Thoracic aorta (tissue), 2 donors: ENCODE measurements at regions not wholly inside any gene's neighbourhood (a gene's known extent, or its start where the extent isn't known, plus 50 kb on each side); places are given as distances from the start of the nearest gene placed in this dataset.

Source experiments
- ATAC-seq: fragments of 150-250 bp; one replicate; pipeline ENCODE4 v1.8.0; 2017; ENCODE audit warnings: low read depth; ENCODE audit not compliant: insufficient number of reproducible peaks, low FRiP score
- DNase-seq: peaks from one replicate; pipeline ENCODE4 v3.0.0-alpha.2; 2020; ENCODE audit warnings: low spot score
- H3K27ac ChIP-seq, 2 donors: fragments of 200-600 bp; sonication (generic); 1 replicate in 1 of 2; 2 replicates in 1 of 2; pipeline ENCODE4 v1.5.1; 2016; ENCODE audit warnings: mild to moderate bottlenecking in 2 of 2, moderate library complexity in 2 of 2
- H3K27me3 ChIP-seq: fragments of 200-600 bp; sonication (generic); replicated peaks from 2 replicates; pipeline ENCODE4 v1.6.0; 2016; ENCODE audit warnings: mild to moderate bottlenecking; ENCODE audit not compliant: insufficient read depth
- H3K36me3 ChIP-seq: fragments of 200-600 bp; sonication (generic); one replicate; pipeline ENCODE4 v1.5.1; 2016
- H3K4me1 ChIP-seq, 2 donors: fragments of 200-600 bp; sonication (generic); 1 replicate in 1 of 2; 2 replicates in 1 of 2; pipeline versions ENCODE4 v1.5.1 to v1.6.0; 2016; ENCODE audit warnings: low read depth in 2 of 2, mild to moderate bottlenecking in 1 of 2; ENCODE audit not compliant: control insufficient read depth in 1 of 2
- H3K4me3 ChIP-seq: fragments of 200-600 bp; sonication (generic); 2 replicates; pipeline ENCODE4 v1.5.1; 2016; ENCODE audit warnings: mild to moderate bottlenecking
- H3K9me3 ChIP-seq: fragments of 200-600 bp; sonication (generic); 2 replicates; pipeline ENCODE4 v1.5.1; 2016
- TF ChIP-seq, protein P1 (sequence below): fragments of 200-600 bp; sonication (generic); IDR thresholded peaks from one replicate; pipeline ENCODE4 v1.5.1; 2019; ENCODE audit warnings: antibody characterized with exemption

DNA sequence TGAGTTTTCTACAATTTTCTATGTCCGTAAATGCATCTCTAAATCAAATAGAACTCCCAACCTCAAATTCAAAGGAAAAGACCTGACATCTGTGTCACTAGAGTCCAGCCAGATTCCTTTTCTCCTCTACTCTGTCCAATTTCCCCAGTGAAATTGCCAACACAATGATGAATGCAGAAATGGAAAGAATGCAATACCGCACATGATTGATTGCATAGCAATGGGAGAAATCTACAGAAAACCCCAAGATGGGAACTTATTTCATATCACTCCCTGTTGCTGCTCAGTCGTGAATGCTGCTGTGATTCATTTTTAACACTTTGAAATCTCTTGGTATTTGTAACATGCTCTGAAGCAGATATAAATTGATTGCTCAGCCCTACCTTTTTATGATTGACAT is 355.1 kb upstream of the TUSC1 start:
- no peaks in the 10 kb centered on the region for H3K27me3 ChIP-seq
- DNase-seq, result no peak
- no peaks in the 10 kb centered on the region for H3K9me3 ChIP-seq
- no peaks in the 10 kb centered on the region for H3K36me3 ChIP-seq
- H3K27ac ChIP-seq, result no peak overlapping the region
- TF ChIP-seq, protein P1, sequence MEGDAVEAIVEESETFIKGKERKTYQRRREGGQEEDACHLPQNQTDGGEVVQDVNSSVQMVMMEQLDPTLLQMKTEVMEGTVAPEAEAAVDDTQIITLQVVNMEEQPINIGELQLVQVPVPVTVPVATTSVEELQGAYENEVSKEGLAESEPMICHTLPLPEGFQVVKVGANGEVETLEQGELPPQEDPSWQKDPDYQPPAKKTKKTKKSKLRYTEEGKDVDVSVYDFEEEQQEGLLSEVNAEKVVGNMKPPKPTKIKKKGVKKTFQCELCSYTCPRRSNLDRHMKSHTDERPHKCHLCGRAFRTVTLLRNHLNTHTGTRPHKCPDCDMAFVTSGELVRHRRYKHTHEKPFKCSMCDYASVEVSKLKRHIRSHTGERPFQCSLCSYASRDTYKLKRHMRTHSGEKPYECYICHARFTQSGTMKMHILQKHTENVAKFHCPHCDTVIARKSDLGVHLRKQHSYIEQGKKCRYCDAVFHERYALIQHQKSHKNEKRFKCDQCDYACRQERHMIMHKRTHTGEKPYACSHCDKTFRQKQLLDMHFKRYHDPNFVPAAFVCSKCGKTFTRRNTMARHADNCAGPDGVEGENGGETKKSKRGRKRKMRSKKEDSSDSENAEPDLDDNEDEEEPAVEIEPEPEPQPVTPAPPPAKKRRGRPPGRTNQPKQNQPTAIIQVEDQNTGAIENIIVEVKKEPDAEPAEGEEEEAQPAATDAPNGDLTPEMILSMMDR, result no peak
- no peaks in the 10 kb centered on the region for H3K4me1 ChIP-seq
- H3K4me3 ChIP-seq, result no peak overlapping the region
- no peak for ATAC-seq

DNA sequence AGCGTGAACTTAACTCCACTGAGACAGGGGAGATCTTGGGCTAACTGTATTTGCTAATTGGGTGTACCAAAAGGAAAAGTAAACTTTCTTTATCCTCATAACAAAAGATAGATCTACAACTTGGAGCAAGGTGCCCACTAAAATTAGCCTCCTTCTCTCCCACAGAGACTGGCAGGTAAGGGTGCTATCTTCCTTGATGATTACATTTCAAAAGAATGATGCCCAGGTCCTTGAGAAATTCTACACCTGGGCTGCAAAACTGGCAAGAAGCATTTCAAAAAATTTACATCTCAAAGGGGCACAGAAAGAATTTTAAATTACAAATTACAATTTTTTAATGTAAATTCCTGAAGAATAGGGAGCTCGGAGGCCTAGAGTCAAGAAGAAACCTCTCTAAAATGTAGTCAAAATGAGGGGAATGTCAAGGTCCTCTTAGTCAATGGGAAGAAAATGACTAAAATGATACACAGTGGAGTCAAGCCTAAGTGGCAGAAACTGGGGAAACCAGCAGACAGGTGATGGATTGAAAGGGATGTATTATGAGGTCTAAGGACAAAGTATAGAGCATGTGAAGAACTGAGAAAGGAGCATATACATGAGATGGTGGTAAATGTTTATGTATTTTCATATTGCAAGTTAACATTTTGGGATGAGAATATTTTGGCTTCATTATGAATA is 348.3 kb upstream of the TUSC1 start:
- no peak for DNase-seq
- ATAC-seq, result no peak
- TF ChIP-seq, protein P1, result no peak
- H3K9me3 ChIP-seq, result no peaks in the 10 kb centered on the region
- H3K4me1 ChIP-seq, result no peaks in the 10 kb centered on the region
- no peak overlapping the region for H3K27ac ChIP-seq
- H3K36me3 ChIP-seq, result no peaks in the 10 kb centered on the region
- no peaks in the 10 kb centered on the region for H3K27me3 ChIP-seq
- H3K4me3 ChIP-seq, result no peak overlapping the region

DNA sequence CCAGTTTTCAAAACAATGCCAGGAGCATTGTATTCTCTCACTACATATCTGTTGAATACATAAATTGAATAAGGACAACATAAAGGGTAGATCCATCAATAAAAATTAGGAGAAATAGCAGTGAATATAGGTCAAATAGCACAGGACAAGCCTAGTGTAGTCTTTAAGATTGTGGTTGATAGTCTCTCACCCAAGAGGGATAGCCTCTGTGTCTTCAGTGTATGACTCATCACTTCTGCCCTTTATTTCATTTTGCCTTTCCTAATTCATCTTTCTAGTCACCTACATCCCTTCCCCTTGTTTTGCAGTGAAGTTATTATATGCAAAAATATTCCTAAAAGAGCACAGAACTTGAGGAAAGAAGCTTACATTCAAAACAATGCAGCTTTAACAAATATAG is 335.0 kb upstream of the TUSC1 start:
- Histone ChIP-seq H3K4me3 (no peak overlapping the region), H3K4me1 (no peaks in the 10 kb centered on the region), H3K27me3 (no peaks in the 10 kb centered on the region), H3K36me3 (no peaks in the 10 kb centered on the region), H3K9me3 (peaks cover 5% of the 10 kb centered on the region), H3K27ac (no peak overlapping the region)
- ATAC-seq (no peak), DNase-seq (no peak)
- TF ChIP-seq, protein P1, result no peak

DNA sequence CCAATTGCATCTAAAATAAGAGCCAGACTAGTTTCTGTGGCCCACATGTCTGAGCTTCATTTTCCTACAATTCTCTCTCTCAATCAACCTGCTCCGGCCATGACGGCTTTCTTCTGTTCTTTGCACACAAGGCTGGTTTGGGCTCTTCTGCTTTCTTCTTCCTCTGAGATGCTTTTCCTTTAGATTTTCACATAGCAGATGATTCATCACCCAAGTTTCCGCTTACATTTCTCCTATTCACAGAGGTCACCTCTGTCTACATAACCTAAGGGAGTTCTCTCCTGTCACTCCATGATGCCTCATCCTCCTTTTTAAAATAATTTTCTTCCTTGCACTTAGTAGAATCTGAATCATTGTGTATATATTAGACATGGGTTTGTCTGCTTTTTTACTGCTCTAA is 334.6 kb upstream of the TUSC1 start:
- DNase-seq (no peak), ATAC-seq (no peak)
- Histone ChIP-seq H3K36me3 (no peaks in the 10 kb centered on the region), H3K27ac (no peak overlapping the region), H3K4me3 (no peak overlapping the region), H3K27me3 (no peaks in the 10 kb centered on the region), H3K4me1 (no peaks in the 10 kb centered on the region), H3K9me3 (peaks cover 3% of the 10 kb centered on the region)
- TF ChIP-seq, protein P1, result no peak

DNA sequence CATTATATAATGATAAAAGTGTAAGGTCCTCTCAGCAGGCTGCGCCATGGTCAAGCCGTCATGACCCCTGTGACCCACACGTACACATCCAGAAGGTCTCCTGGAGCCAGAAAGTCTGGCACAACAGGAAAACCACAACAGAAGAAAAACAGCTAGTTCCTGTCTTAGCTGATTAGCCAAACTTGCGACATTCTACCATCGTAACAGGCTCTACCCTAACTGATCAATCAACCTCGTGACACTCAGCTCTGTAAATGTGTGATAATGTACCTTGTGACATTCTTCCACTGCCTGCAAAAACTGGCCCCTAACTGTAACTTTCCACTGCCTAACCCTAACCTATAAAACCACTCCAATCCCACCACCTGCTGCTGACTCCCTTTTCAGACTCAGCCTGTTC is 316.4 kb upstream of the TUSC1 start:
- no peak for ATAC-seq

More for the DNA sequence above, 316.4 kb upstream of the TUSC1 start:
- DNase-seq, result no peak
- H3K27me3 ChIP-seq, result no peaks in the 10 kb centered on the region
- TF ChIP-seq, protein P1, result no peak
- H3K4me3 ChIP-seq, result no peak overlapping the region
- no peaks in the 10 kb centered on the region for H3K9me3 ChIP-seq
- no peaks in the 10 kb centered on the region for H3K4me1 ChIP-seq
- H3K36me3 ChIP-seq, result no peaks in the 10 kb centered on the region
- H3K27ac ChIP-seq, result no peak overlapping the region
